ENCODE measurements at regions not wholly inside any gene's neighbourhood (a gene's known extent, or its start where the extent isn't known, plus 50 kb on each side); places are given as distances from the start of the nearest gene placed in this dataset.
A peak's percentile ranks its signal among the peaks of the same experiment; 100 is the strongest.

DNA sequence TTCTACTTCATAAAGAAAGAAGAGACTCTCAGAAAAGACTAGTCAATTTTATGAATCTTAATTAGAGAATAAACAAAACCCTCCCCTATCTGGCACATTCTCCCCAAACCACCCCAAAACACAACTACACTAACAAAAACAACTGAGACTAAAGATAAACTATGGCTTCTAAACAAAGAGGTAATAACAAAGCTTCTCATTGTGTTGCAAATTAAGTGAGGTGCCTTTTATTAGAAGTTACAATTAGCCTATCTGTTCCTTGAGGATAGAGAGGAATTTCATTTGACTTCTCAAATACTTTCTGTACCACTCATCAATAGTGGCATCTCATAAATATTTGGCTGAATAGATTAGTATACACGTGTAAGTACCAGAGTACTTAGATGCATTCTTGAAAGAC, 1196.2 kb downstream of the PCDH9 start:
- TF ChIP-seq L3MBTL2 (conservative IDR thresholded peaks at IDR 0.05) (0 out of 2 replicates have a peak, but pooled peaks have one; percentile 5), SUZ12 (IDR thresholded peaks at IDR 0.05) (no peak), FOXA1 (IDR thresholded peaks at IDR 0.05) (no peak), TARDBP (IDR thresholded peaks at IDR 0.05) (no peak), SP1 (IDR thresholded peaks at IDR 0.05) (no peak), ZNF384 (IDR thresholded peaks at IDR 0.05) (no peak)

Data from HEK293T (cell line).